HG03280 (cell line): ENCODE measurements at regions not wholly inside any gene's neighbourhood (a gene's known extent, or its start where the extent isn't known, plus 50 kb on each side); places are given as distances from the start of the nearest gene placed in this dataset.
"Not testable (repeated sequence)": the region's sequence is repeated elsewhere in the genome, so short reads cannot be mapped to it uniquely, and the experiment has no call there.

ENCODE experiments used
- ATAC-seq: cut with Tn5 transposase; IDR thresholded peaks from one replicate; pipeline ENCODE4 v1.9.1; 2021; ENCODE audit warnings: mild to moderate bottlenecking, moderate library complexity; ENCODE audit not compliant: unreplicated experiment

DNA sequence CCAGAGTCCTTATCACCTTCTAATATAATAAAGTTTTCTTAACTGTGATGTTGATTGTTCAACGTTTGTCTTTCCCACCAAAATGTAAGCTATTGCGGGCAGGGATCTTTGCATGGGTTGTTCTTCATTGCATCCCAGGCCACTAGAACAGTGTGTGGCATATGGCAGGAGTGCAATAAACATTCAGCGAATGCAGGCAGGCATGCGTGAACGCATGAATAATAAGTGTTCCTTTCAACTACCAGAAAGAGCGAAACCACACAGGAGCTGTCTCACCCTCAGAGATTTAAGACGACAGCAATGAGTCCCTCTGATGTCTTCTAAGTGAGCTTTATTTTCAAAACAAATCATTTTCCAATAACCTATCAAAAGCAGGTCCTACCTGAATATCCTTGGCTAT lies 2693.1 kb upstream of the TPTE start:
- ATAC-seq = not testable (repeated sequence)

DNA sequence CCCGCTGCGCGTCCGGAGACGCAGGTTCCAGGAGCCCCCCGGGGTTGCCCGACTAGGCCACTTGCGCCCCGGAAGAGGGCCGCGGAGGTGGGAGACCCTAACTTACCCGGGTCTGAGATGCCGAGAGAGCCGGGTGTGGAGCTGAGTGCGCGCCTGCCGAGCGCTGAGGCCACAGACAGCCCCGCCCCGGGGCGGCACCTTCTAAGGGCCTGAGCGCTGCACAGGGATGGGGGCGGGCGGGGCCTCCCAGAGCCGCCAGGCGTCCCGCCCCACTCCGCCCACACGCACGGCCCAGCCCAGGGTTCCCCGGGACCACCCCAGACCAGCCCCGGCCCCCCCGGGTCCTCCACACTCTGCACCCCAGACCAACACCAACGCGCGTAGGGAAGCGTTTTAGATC lies 2692.0 kb upstream of the TPTE start:
- ATAC-seq = not testable (repeated sequence)

DNA sequence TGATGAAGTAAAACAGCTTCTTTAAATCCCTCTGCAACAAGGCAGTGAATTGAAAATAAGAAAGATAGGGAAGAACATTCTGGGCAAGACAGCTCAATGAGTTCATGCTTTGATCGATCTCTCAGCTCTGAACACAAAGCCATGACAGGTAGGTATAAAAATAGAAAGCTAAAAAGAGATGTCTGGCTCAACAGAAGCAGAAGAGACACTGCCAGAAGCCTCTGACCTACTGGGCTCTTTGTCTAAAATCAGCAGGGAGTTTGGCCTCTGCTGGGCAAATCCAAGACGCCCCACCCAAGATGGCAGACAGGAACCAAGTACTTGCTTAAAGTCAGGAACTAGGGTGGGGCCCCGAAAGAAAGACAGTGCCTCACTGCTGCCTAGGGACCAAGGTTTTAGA lies 2684.1 kb upstream of the TPTE start:
- ATAC-seq = not testable (repeated sequence)

DNA sequence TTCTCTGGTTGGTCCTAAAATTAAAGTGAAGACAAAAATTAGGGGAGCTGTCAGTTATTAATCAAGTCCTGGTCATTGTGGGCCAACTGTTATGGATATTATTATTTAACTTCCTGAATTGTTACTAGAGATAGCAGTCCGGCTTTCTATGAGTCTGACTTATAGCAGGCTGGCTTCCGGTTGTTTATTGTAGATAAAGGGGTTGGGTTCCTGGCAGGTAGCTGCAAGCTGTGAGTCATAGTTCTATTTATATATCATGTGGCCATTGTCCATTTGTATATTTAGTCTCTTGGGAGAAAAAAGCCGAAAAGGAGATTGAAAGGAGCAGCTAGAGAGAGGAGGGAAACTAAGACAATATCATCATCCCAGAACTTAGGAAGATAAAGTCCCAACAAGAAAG lies 2668.0 kb upstream of the TPTE start:
- not testable (repeated sequence) for ATAC-seq

DNA sequence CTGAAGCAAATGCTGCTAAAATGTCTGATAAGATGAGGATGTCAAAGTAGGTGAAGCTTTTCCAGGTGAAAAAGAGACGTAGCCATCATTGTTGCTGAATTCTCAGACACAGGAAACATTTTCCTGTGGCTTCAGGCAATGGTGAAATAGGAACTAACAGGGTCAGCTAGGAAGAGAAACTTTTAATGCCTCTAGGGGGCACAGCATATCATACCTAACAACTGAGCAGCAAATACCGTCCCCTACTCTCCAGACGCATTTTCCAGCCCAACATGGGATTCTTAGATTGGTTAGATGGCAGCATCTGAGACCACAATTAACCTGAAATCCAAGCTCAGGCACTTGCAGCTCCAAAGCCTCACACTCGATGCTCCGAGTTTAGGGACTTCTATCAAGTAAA lies 2667.5 kb upstream of the TPTE start:
- not testable (repeated sequence) for ATAC-seq
